NCI-H345 treated with DMSO at 0.1 percent for 48 hours (cell line): ENCODE measurements at regions not wholly inside any gene's neighbourhood (a gene's known extent, or its start where the extent isn't known, plus 50 kb on each side); places are given as distances from the start of the nearest gene placed in this dataset.
"Not testable (repeated sequence)": the region's sequence is repeated elsewhere in the genome, so short reads cannot be mapped to it uniquely, and the experiment has no call there.

Source experiments
- DNase-seq: peaks from one replicate; lab custom pipeline; 2025; ENCODE audit not compliant: unreplicated experiment; lab: John Stamatoyannopoulos, UW

DNA sequence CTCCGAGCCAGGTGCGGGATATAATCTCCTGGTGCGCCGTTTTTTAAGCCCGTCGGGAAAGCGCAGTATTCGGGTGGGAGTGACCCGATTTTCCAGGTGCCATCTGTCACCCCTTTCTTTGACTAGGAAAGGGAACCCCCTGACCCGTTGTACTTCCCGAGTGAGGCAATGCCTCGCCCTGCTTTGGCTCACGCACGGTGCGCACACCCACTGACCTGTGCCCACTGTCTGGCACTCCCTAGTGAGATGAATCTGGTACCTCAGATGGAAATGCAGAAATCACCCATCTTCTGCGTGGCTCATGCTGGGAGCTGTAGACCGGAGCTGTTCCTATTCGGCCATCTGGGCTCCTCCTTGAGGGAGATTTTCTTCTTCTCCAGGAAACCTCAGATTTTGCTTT, 1135.1 kb upstream of the DIAPH2 start:
- DNase-seq: not testable (repeated sequence)

GRCh38 chrX:95585321-95585720, 1099.3 kb upstream of the DIAPH2 start:
- no peak for DNase-seq

DNA sequence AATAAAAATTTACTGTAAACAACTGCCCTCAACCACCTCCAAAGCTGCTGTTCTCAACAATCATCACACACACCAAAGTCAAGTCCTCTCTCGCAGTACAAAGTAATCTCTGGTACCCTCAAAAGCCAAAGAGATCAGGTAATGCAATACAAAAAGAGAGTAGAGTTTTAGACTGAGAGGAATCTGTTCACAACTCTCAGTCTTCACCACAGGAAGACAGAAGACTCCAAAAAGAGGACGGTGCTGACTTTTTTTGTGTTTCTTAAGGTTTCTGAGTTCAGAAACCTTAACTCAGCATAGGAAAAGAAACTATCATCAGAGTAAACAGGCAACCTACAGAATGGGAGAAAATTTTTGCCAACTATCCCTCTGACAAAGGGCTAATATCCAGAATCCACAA, 1072.3 kb upstream of the DIAPH2 start:
- no peak for DNase-seq

GRCh38 chrX:95622200-95622599, 1062.4 kb upstream of the DIAPH2 start:
- no peak for DNase-seq

DNA sequence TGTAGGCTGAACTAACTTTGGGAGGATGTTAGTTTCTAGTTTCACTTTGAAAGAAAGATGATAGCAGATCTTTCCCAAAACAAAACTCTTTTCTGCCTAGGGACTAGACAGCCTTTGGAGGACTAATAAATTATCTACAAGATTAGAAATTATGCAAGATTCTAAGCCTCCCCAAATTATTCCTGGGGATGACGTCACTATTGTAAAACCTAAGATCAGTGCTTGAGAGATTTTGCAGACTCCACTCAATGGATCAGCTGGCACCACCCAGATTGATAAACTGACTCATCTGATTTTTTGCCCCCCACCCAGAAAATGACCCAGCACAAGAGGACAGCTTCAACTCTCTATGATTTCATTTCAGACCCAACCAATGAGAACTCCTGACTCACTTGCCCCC, 1057.9 kb upstream of the DIAPH2 start:
- DNase-seq: no peak

DNA sequence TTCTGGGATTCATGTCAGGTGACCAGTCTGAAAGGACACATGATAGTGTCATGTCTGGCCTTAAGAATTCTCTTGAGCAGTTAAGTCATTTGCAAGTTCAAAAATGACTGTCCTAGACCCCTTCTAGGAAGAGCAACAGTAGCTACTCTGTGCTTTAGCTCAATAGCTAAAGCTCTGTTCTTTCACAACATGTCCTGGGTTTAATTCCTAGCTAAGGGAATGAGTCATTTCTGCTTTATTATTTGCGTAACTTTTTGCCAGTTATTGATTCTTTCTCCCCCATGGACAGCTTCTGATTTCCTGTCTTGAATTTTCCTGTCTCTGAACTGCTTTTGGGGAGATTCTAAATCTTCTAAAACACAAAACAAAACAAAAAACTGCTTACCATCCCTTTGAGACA, 1055.8 kb upstream of the DIAPH2 start:
- DNase-seq: no peak

DNA sequence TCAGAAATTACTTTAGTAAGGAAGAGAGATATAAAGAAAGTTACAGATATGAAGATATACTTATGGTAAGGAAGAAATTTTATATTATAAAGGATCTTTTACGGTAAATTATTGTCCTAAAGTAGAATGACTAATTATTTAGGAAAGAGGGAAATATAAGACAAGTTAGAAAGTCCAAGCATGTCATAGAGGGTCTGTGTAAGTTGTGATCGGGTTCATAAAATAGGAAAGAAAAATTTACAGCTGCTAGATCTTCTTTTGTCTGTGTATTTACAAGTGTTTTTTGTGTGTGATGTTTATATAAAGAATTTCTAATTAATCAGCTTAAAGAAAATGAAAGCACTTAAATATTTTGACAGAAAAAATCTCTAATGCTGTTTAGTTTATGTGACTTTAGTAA, 1054.9 kb upstream of the DIAPH2 start:
- DNase-seq: no peak

DNA sequence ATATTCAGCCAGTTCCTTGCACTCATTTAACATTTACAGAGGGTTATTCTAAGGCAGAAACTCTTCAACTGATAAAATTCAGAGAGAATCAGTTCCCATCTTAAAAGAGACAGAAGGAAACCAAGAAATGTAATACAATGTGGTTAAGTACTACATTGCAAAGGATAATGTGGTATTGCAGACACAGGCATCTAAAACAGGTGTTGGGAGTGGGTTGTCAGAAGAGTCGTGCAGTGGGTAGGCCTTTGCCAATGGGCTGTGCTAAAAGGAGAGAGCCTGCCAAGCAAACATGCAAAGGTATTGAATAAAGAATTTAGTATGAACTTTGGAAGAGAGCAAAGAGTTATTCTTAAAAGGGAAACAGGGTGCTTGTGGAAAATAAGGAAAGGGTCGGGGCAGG, 1044.4 kb upstream of the DIAPH2 start:
- DNase-seq: no peak

GRCh38 chrX:95645738-95646137, 1038.9 kb upstream of the DIAPH2 start:
- no peak for DNase-seq

DNA sequence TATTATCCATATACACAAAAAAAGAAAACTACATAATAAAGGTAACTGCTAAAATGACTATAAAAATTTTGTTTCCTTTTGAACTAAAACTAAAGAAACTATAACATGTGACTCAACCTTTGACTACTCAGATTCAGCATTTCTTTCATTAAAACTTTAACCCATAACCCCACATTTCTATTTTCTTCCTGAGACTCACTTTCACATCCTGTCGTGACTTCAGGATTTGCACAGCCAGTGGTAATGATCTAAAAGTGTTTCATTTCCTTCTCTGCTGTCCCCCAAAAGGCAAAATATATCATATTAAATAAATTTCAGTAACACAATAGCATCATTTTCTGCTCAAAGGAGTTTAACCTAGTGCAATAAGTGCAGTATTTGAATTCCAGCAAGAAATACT, 1022.4 kb upstream of the DIAPH2 start:
- no peak for DNase-seq

GRCh38 chrX:95666056-95666455, 1018.6 kb upstream of the DIAPH2 start:
- no peak for DNase-seq

- no peak for DNase-seq
Observed at GRCh38 chrX:95675011-95675410, 1009.6 kb upstream of the DIAPH2 start.

DNA sequence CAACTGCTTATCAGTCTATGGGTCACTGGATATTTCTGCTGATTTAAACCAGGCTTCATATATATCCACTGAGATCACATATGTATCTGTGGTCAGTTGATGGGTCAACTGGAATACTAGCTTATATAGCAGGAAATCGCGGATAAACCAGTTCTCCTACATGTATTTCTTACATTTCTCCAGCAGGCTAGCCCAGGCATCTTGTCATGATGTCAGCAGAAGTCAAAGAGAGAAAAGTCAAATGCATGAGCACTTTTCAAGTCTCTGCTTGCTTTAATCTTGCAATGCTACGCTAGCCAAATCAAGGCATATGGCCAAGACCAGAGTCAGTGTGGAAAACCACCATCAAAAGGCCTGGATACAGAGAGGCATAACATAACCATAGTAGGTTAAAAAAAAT, 1008.8 kb upstream of the DIAPH2 start:
- no peak for DNase-seq

- no peak for DNase-seq
Observed at GRCh38 chrX:95678679-95679078, 1006.0 kb upstream of the DIAPH2 start.

DNA sequence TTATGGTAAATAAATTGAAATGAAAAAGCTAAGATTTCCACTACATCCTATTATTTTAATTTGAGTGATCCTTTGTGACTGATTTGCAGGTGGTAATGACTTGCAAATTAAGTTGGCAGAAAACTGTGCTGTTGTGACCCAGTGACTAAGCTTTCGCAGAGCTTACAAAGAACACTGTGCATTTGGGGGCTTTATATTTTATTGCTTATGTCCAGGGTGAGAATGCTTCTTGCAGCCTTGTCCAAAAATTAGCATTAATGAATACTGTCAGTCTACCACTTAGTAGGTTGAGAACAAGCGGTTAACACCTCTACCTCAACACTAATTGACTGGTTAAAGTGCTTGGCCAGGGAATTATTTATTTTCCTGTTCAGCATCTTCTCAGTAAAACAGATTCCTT, 991.3 kb upstream of the DIAPH2 start:
- DNase-seq: no peak

DNA sequence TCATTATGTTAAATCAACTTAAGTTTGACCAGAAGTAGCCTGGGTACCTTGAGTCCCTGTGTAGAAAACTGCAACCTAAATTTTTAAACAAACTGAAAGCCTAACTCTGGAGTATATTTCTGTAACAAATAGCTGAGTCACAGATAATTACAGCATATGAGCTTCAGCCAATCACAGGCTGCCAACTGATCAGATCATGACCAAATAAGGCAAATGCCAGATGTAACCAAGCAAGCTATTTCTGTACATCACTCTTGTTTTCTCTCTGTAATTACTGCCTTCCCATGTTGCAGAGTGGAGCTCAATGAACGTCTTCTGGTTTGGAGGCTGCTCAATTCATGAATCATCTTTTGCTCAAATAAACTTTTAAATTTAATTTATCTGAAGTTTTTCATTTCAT, 980.9 kb upstream of the DIAPH2 start:
- DNase-seq: no peak

DNA sequence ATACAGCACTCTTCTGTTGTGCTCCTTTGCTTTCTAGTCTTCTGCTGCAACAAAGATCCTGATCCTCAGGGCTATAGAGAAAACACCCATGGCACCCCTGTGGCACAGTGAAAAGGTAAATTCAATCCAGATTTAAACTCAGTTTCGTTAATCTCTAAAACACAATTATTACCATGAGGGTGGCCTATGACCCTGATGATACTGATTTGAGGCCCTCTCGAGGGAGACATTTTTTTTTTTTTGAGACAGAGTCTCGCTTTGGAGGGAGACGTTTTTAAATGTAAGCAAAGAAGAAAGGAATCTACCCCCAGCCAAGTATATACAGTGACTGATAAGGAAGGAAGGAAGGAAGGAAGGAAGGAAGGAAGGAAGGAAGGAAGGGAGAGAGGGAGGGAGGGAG, 967.8 kb upstream of the DIAPH2 start:
- no peak for DNase-seq

- no peak for DNase-seq
Observed at GRCh38 chrX:95718746-95719145, 965.9 kb upstream of the DIAPH2 start.

GRCh38 chrX:95721011-95721410, 963.6 kb upstream of the DIAPH2 start:
- DNase-seq: no peak

- no peak for DNase-seq
Observed at GRCh38 chrX:95728446-95728845, 956.2 kb upstream of the DIAPH2 start.

DNA sequence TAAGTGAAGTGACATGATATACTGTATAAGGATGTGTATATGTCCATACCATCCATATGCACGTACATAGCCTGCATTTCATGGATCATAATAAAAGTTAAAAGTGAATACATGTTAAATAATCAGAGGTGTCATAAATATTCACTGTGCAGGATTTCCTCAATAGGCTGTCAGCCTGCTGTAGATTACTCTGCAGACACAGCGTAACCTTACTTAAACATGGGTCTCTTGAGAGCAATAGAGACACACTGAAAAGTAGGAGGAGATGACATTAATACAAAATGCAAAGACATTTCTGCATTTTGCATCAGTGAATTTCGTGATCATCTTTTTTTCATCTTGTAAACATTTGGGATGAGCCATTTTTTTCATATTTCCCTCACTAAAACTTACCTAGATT, 955.2 kb upstream of the DIAPH2 start:
- DNase-seq: no peak

DNA sequence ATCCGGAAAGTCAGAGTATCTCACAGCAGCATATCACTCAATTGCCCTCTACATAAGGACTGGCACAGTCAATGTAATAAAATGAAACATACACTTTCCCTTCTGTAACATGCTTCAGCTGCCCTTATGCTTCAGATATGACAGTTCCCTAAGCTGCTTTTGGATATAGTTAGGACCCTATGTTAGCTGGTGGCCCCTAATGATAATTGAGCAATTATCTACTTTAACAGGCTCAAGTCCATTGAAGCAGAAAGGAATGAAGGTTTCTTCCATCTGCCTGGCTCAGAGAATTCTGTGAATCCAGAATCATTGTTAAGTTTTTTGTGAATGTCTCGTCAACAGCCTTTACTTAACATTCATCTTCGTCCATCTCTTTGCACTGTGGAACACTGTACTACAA, 951.2 kb upstream of the DIAPH2 start:
- no peak for DNase-seq

GRCh38 chrX:95754411-95754810, 930.2 kb upstream of the DIAPH2 start:
- no peak for DNase-seq

DNA sequence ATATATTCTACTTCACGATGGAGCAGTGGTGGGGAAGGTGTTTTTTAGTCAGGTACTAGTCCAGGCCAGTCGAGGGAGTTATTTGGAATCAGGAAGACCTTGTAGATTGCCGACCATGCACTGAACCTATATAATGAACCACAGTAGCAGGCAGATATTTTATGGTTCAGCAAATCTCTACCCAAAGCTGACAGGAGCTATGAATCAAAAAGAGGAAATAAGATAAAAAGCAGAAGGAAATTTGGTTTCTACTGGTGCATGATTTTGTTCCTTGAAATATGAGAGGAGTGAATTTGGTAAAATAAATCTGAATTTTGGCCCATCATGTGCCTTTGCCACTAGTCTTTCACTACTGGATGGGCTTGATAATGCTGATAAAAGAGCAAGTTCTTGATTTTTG, 924.3 kb upstream of the DIAPH2 start:
- DNase-seq: no peak
